OCI-LY3 (cell line): ENCODE measurements at regions not wholly inside any gene's neighbourhood (a gene's known extent, or its start where the extent isn't known, plus 50 kb on each side); places are given as distances from the start of the nearest gene placed in this dataset.

Source experiments
- H2AFZ ChIP-seq: fragments of 200-600, 300-600 bp; shearing (Covaris generic); 2 replicates; pipeline ENCODE4 v1.6.0; 2014; ENCODE audit warnings: antibody characterized with exemption, low read depth, low read length
- H3K27ac ChIP-seq: fragments of 200-600, 300-600 bp; sonication (generic); 2 replicates; pipeline ENCODE4 v1.5.1; 2014; ENCODE audit warnings: mild to moderate bottlenecking, low read length, moderate library complexity, mixed read lengths
- H3K27me3 ChIP-seq: fragments of 200-600, 300-600 bp; sonication (generic); 2 replicates; pipeline ENCODE4 v1.6.1; 2014; ENCODE audit warnings: low read depth, low read length, mixed read lengths
- H3K36me3 ChIP-seq: fragments of 200-600, 300-600 bp; sonication (generic); replicated peaks from 2 replicates; pipeline ENCODE3; 2014; ENCODE audit warnings: low read depth, low read length, mixed read lengths
- H3K4me1 ChIP-seq: fragments of 300-600, 200-600 bp; sonication (generic); 2 replicates; pipeline ENCODE4 v1.6.1; 2014; ENCODE audit warnings: low read length, mixed read lengths
- H3K4me2 ChIP-seq: fragments of 200-600, 300-600 bp; sonication (generic); 2 replicates; pipeline ENCODE4 v1.6.1; 2014; ENCODE audit warnings: low read length, mixed read lengths
- H3K4me3 ChIP-seq: fragments of 300-600, 200-600 bp; sonication (generic); 2 replicates; pipeline ENCODE4 v1.5.1; 2014; ENCODE audit warnings: antibody characterized with exemption, mild to moderate bottlenecking, low read length, moderate library complexity
- H3K79me2 ChIP-seq: fragments of 300-600, 200-600 bp; shearing (Covaris generic); 2 replicates; pipeline ENCODE4 v1.6.1; 2014; ENCODE audit warnings: mild to moderate bottlenecking, low read length, mixed read lengths
- H3K9ac ChIP-seq: fragments of 300-600, 200-600 bp; shearing (Covaris generic); 2 replicates; pipeline ENCODE4 v1.6.0; 2014; ENCODE audit warnings: mild to moderate bottlenecking, low read length, moderate library complexity
- H3K9me3 ChIP-seq: fragments of 200-600, 300-600 bp; shearing (Covaris generic); 2 replicates; pipeline ENCODE4 v1.6.1; 2014; ENCODE audit warnings: low read length, mixed read lengths; ENCODE audit not compliant: insufficient read depth
- H4K20me1 ChIP-seq: fragments of 200-600, 300-600 bp; sonication (generic); 2 replicates; pipeline ENCODE4 v1.6.1; 2016; ENCODE audit warnings: low read length, mixed read lengths; ENCODE audit not compliant: insufficient read depth
- CTCF ChIP-seq: fragments of 200-600, 300-600 bp; sonication (generic); IDR thresholded peaks from 2 replicates; pipeline ENCODE4 v1.5.1; 2014; ENCODE audit warnings: antibody characterized with exemption, low read length, low read depth
- EZH2phosphoT487 ChIP-seq: fragments of 200-600 bp; shearing (Covaris generic); IDR thresholded peaks from 2 replicates; pipeline ENCODE4 v1.6.1; 2018; ENCODE audit warnings: antibody characterized with exemption, mixed run types, low read depth

GRCh38 chr14:27392153-27392552, 794.3 kb upstream of the NOVA1 start:
- H4K20me1 ChIP-seq, result no peaks in the 10 kb centered on the region
- H2AFZ ChIP-seq, result no peak overlapping the region
- H3K4me3 ChIP-seq, result no peak overlapping the region
- H3K4me2 ChIP-seq, result no peak overlapping the region
- TF ChIP-seq CTCF, result no peak
- TF ChIP-seq EZH2phosphoT487, result no peak
- H3K27ac ChIP-seq, result no peak overlapping the region
- H3K36me3 ChIP-seq, result no peaks in the 10 kb centered on the region
- no peaks in the 10 kb centered on the region for H3K27me3 ChIP-seq
- H3K79me2 ChIP-seq, result no peaks in the 10 kb centered on the region
- H3K4me1 ChIP-seq, result no peaks in the 10 kb centered on the region
- no peak overlapping the region for H3K9ac ChIP-seq
- H3K9me3 ChIP-seq, result no peaks in the 10 kb centered on the region

DNA sequence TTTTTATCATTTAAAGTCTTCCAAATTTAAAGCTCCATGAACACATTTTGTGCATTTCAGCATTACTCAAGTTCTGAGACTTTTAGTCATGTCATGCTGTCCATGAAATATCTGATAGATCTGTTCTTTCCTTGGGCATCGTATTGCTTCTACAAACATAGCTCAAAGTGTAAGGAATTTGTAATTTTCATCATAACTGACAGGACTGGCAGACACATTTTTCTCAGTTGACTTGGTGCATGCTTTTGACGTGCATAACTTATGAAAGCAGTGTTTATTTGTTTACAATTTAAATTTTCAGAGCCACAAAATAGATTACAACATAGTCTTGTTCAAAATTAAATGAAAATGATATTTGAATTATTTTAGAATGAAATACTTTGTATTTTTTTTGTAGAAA, 812.1 kb upstream of the NOVA1 start:
- Histone ChIP-seq H3K4me1 (no peaks in the 10 kb centered on the region), H3K9me3 (no peaks in the 10 kb centered on the region), H3K4me2 (no peak overlapping the region), H3K9ac (no peak overlapping the region), H3K79me2 (no peaks in the 10 kb centered on the region), H4K20me1 (no peaks in the 10 kb centered on the region), H3K36me3 (no peaks in the 10 kb centered on the region), H3K27ac (no peak overlapping the region), H3K27me3 (no peaks in the 10 kb centered on the region), H2AFZ (no peak overlapping the region), H3K4me3 (no peak overlapping the region)
- TF ChIP-seq CTCF, result no peak
- no peak for TF ChIP-seq EZH2phosphoT487

DNA sequence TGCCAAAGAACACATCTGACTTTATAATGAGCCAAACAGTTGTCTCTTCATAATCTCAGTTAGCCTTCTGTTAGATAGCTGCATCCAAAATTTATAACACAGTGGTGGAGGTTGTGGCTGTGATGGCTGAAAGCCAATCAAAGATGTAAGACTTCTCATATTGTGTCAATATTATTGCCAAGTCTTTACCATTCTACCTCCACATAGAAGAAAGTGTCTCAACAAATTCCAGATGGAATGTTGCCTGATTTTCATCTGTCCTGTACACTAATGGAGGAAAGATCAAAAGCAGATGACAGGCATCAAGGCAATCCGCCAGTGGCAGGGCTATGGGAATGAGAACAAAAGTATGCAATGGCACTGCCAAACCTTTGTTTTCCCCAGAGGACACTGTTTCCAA, 813.1 kb upstream of the NOVA1 start:
- Histone ChIP-seq H3K9me3 (no peaks in the 10 kb centered on the region), H3K4me2 (no peak overlapping the region), H3K4me1 (no peaks in the 10 kb centered on the region), H4K20me1 (no peaks in the 10 kb centered on the region), H3K4me3 (no peak overlapping the region), H2AFZ (no peak overlapping the region), H3K27me3 (no peaks in the 10 kb centered on the region), H3K79me2 (no peaks in the 10 kb centered on the region), H3K9ac (no peak overlapping the region), H3K27ac (no peak overlapping the region), H3K36me3 (no peaks in the 10 kb centered on the region)
- TF ChIP-seq EZH2phosphoT487 (no peak), CTCF (no peak)

GRCh38 chr14:27427796-27428195, 830.0 kb upstream of the NOVA1 start:
- H2AFZ ChIP-seq, result no peak overlapping the region
- H3K36me3 ChIP-seq, result no peaks in the 10 kb centered on the region
- TF ChIP-seq EZH2phosphoT487 (no peak), CTCF (no peak)
- H3K4me1 ChIP-seq, result no peaks in the 10 kb centered on the region
- no peaks in the 10 kb centered on the region for H3K79me2 ChIP-seq
- H3K4me2 ChIP-seq, result no peak overlapping the region
- no peak overlapping the region for H3K27ac ChIP-seq
- no peaks in the 10 kb centered on the region for H4K20me1 ChIP-seq
- no peak overlapping the region for H3K4me3 ChIP-seq
- H3K9ac ChIP-seq, result no peak overlapping the region
- no peaks in the 10 kb centered on the region for H3K27me3 ChIP-seq
- no peaks in the 10 kb centered on the region for H3K9me3 ChIP-seq
